ENCODE measurements at regions not wholly inside any gene's neighbourhood (a gene's known extent, or its start where the extent isn't known, plus 50 kb on each side); places are given as distances from the start of the nearest gene placed in this dataset.
"Not testable (repeated sequence)": the region's sequence is repeated elsewhere in the genome, so short reads cannot be mapped to it uniquely, and the experiment has no call there.

DNA sequence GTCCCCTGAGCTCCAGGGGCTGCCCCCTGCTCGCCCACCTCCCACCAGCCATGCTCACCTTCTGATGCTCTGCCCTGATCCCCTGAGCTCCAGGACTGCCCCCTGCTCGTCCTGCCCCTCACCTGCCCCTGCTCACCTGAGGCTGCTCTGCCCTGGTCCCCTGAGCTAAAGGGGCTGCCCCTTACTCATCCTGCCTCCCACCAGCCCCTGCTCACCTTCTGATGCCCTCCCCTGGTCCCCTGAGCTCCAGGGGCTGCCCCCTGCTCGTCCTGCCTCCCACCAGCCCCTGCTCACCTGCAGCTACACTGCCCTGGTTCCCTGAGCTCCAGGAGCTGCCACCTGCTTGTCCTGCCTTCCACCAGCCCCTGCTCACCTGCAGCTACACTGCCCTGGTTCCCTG is 247.2 kb downstream of the TMEM121 start:
- DNase-seq (ENCODE audit: low spot score): no peak

DNA sequence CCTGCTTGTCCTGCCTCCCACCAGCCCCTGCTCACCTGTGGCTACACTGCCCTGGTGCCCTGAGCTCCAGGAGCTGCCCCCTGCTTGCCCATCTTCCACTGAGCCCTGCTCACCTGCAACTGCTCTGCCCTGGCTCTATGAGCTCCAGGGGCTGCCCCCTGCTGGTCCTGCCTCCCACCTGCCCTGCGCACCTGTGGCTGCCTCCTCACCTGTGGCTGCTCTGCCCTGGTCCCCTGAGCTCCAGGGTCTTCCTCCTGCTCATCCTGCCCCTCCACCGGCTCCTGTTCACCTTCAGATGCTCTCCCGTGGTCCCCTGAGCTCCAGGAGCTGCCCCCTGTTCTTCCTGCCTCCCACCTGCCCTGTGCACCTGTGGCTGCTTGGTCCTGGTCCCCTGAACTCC is 247.6 kb downstream of the TMEM121 start:
- DNase-seq (ENCODE audit: low spot score): no peak

DNA sequence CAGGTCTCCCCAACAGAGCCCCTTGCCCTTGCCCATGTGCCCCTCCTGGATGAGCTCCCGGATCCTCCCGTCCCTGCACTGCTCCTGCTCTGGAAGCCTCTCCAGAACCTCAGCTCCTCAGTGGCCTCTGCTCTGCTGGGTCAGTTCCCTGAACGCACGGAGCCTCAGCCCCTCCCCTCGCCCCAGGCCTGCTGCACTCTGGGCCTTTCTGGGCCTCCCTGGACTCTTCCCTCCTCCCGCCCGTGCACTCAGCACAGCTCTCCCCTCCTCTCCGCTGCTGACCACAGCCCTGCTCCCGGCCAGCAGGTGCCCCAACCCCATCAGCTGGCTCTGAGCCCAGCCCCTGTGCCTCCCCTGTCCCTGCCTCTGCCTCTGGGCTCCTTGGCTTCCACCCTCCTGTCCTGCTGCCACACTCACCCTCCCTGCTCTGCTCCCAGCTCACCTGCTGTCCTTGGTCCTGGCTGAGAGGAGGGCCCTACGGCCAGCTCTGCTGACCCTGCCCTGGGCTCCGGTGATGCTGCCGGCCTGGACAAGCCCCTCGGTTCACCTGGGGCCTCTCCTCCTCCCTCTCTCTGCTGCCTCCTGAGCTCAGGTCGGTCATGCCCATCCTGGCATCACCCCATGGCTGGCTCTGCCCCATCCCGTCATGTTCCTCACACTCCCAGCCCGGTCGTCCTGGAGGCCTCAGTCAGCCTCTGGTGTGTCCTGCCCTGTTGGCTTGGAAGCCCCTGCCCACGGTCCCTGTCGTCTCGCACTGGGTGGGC is 248.4 kb downstream of the TMEM121 start:
- DNase-seq (ENCODE audit: low spot score): not testable (repeated sequence)

DNA sequence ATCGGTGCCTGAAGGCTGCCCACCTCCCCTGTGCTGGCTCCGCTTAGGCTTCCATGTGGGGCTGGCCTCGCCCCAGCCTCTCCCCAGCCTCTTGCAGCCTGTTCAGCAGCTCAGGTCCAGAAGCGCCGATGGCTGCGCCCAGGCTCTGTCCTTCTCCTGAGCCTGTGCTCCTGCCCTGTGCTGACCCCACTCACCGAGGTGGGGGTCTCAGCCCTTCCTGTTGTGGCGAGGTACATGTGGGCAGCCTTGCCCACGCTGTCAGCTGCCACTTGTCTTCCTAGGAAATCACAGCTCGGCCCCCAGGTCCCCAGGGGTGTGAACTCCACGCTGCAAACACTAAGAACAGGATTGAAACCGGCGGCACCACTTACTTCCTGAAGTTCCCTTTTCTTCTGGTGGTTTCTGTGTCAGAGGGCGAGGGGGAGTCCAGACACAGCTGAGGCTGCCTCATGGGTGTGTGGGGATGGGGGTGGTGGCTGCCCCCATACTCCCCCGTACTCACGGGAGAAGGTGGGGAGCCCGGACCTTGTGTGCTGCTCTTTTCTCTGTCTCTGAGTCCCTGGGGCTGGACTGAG is 249.1 kb downstream of the TMEM121 start:
- not testable (repeated sequence) for DNase-seq (ENCODE audit: low spot score)

DNA sequence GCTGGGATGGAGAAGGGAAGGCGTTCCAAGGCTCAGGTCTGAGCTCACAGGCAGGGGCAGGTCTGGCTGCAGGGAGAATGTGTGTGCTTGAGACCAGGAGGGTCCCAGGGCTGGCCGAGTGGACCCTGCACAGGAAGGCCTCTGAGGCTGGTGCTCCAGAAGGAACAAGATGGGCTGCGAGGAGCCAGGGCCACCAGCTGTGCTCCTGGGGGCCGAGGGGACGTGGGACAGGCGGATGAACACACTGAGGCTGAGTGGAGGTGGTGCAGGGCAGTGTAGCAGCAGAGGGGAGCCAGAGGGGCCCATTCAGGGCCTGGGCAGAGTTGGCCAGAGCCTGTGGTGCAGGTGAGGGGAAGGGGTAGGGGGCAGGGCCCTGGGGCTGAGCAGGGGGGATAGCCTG is 249.7 kb downstream of the TMEM121 start:
- not testable (repeated sequence) for DNase-seq (ENCODE audit: low spot score)

DNA sequence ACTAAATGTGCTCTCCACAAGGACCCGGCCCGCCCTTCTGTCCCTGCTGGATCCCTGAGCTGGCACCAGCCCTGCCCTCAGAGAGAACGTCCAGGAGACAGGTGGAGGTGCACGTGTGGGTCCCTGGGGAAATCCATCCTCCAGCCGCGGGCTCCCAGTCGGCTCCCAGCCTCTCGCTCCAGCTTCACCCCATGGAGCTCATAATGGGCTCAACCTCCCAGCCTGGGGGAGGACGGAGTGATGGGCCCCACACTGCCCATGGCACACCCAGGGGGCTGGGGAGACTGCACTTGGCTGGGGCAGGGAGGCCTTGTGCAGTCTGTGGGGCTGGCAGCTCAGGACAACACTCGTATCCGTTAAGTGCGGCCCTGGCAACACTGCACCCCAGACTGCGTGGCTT is 250.5 kb downstream of the TMEM121 start:
- DNase-seq (ENCODE audit: low spot score): no peak

DNA sequence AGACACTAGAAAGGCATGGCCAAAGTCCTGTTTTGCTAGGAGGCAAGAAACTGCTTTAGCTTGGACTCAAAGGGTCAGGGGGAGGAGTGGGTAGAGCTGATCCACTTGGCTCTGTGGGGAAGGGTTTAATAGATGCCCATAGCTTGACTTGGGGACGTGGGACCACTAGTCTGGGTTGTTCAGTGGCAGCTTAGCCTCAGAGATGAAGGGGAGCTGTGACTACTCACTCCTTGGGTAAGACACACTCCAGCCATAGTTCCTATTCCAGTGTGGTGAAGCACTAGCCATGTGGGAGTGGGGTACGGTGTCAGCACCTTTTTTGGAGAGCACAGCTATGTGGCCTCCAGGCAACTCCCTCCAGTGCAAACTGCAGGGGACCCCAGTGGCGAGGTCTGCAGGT is 257.3 kb downstream of the TMEM121 start:
- no peak for DNase-seq (ENCODE audit: low spot score)

DNA sequence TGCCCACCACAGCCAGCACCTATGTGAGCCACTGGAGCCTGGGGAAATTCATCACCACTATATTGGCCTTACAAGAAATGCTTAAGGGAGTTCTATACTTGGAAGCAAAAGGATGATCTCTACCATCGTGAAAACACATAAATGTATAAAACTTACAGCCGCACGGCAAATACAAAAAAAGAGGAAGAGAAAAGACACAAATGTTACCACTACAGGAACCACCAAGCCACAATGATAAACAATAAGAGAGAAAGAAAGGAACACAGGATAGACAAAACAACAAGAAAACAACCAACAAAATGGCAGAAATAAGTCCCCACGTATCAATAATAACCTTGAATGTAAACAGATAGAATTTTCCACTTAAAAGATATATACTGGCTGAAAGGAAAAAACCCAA is 267.5 kb downstream of the TMEM121 start:
- no peak for DNase-seq (ENCODE audit: low spot score)

DNA sequence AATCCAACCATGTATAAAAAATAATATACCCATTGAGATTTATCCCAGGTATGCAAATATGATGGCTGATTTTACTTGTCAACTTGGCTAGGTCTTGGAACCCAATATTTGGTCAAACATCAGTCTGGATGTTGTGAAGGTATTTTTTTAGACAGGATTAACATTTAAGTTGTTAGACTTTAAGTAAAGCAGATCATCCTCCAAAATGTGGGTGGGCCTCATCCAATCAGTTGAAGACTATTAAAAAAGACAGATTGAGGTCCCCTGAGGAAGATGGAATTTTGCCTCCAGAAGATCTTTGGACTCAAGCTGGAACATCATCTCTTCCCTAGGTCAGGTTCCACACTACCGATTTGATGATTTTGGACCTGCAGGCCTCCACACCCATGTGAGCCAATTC is 271.2 kb downstream of the TMEM121 start:
- DNase-seq (ENCODE audit: low spot score): no peak

DNA sequence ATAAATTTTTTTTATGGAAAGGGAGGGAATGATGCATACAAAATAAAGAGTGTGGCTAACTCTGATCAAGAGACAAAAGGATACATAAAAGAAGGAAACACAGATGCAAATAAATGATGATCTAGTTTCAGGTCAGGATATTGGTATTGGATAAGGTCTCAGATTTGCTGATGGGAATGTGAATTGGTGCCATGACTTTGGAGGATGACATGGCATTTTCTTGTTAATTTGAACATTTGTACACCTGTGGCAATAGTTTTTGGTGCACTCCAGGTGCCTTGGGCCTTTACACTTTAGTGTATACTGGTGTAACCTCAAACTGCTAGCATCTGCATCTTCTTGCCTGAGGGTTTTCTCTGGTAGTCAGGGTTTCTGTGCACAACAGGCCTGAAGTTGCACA is 279.3 kb downstream of the TMEM121 start:
- no peak for DNase-seq (ENCODE audit: low spot score)

DNA sequence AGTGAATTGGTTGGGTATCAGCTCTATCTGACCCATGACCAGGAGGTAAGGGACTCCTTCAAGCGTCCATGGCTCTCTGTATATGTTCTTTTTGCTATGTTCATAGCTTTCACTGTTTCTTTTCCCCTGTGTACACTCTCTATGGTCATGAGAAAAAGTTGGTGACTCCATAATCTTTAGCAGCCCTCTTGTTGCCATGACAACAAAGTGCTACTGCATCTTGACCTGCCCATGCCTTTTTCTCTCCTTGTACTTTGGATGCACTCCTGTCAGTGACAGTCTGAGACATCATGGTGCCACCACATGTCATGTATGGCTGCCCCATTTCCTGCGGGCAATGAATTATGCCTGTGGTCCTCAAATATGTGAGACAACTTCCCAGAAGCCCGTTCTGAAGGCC is 280.2 kb downstream of the TMEM121 start:
- no peak for DNase-seq (ENCODE audit: low spot score)

DNA sequence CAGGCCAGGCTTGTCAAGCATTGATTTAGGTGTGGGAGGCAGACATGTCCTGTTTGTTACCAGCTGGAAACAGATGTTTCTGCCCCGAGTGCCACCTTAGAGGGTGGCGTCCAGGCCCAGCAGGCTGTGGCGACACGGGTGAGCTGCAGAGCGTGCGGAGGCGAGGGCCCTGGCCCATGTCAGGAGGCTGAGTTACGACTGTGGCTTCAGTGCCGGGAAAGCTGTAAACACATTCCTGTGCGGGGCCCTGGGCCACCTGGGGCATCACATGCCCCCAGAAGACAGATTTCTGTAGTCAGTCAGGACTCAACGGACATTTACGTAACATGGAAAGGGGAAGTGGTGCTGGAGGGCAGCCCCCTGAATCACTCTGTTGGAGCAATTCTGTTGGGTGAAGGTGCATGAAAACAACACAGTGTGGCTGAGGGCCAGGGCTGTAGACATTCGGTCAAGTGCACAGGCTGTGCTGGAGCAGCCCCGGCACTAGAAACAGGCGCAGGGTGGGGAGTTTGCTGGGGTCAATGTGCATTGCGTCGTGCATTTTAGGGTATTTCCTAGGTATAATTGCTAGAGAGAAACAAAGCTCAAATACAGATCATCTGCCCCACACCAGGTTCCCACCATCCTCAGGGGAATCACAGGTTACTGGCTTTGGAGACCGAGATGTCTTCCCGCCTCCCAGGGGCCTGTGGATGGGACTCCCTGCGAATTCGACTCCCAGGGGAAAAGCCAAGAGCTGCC is 291.8 kb downstream of the TMEM121 start:
- no peak for DNase-seq (ENCODE audit: low spot score)

DNA sequence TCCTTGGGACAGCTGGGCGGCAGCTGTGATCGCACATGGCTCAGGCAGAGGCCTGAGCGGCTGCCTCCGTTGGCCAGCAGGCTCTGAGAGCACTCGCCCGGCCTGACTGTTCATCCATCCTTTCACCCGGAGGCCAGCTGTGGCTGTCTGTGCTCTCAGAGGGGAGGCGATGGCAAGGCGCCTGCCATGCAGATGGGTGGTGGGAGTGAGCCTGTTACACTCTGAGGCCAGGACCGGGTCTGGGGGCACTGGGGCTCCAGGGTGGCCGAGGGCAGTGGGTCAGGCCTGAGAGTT is 292.3 kb downstream of the TMEM121 start:
- DNase-seq (ENCODE audit: low spot score): no peak

DNA sequence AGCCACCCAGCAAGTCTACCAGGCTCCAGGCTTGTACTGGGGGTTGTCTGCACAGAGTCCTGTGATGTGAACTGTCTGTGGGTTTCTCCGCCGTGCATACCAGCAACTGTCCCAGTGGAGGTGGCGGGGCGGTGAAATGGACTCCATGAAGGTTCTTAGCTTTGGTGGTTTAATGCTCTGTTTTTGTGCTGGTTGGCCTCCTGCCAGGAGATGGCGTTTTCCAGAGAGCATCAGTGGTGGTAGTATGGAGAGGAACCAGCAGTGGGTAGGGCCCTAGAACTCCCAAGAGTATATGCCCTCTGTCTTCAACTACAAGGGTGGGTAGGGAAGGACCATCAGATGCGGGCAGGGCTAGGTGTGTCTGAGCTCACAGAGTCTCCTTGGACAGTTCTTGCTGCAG is 303.8 kb downstream of the TMEM121 start:
- DNase-seq (ENCODE audit: low spot score): no peak

DNA sequence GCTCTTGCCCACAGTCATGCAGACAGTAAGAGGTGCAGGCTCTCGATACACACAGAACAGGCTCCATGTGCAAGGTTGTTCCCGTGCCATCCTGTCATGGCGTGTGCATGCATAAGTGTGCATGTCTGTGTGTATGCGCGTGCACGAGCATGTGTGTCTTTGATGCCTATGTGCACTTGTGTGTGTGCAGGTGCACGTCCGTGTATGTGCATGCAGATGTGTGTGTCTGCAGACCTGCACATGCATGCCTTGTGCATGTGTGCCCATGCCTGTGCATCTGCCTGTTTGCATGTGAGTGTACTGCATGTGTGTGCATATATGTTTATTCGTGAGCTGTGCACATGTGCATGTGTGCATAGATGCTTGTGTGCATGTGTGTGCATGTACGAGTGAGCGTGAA is 309.8 kb downstream of the TMEM121 start:
- no peak for DNase-seq (ENCODE audit: low spot score)

DNA sequence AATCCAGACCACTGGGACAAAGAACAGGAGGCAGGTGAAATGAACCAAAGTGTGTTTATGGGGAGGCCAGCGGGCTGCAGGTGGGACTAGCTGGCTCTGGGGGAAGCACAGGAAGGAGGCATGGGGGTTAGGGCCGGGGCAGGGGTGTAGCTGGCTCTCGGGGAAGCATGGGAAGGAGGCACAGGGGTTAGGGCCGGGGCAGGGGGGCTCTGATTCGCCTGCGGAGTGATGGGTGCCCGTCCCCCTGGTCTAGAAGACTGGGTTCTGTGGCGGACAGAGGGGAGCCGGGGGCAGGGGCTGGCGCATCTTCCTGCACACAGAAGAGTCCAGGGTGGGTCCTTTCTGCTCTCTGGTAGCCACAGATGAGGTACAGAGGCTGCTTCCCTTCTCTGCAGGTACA is 310.3 kb downstream of the TMEM121 start:
- no peak for DNase-seq (ENCODE audit: low spot score)

DNA sequence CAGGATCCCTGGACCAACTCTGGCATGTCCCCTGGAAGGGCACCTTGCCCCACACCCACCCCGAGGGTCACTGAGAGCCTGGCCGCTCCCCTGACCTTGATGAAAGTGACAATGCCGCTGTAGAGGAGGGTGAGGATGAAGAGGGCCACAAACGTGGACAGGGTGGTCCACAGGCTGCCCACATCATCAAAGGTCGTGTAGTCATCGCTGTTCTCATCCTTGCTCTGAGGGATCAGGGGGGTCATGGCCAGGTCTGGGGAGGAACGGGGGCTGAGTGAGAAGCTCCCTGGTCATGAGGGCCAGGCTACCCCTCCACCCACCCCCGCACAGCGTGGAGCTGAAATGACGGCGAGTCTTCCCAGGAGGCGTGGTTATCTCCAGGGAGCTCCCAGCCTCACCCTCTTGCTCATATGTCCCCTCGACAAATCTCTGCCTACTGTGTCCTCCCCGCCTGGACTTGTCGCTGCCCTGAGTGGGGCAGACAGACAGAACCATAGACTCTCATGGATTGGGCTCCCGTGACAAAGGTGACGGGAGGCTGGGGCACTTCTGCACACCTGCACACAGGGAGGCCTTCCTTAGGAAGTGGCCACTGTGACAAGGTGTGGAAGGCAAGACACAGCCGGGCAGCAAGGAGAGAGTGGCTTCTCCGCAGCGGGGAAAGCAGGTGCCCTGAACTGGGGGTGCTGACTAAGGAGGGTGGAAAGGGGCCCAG is 311.1 kb downstream of the TMEM121 start:
- no peak for DNase-seq (ENCODE audit: low spot score)

DNA sequence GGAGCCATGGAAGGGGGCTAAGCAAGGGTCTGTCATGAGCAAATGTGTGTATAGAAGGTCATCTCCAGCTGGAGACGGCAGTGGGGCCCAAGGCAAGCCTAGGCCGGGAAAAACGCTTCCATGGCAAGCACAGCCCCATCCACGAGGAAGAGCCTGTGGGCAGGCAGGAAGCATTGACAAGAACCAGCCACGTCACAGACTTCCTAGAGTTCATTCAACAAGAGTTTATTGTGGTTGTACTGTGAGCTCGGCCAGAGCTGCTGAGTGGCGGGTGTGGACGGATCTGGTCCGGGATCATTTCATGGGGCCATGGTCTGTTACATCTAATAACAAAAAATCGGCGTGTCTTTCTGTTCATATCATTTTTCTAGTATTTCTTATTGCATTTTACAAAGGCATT is 311.7 kb downstream of the TMEM121 start:
- no peak for DNase-seq (ENCODE audit: low spot score)

DNA sequence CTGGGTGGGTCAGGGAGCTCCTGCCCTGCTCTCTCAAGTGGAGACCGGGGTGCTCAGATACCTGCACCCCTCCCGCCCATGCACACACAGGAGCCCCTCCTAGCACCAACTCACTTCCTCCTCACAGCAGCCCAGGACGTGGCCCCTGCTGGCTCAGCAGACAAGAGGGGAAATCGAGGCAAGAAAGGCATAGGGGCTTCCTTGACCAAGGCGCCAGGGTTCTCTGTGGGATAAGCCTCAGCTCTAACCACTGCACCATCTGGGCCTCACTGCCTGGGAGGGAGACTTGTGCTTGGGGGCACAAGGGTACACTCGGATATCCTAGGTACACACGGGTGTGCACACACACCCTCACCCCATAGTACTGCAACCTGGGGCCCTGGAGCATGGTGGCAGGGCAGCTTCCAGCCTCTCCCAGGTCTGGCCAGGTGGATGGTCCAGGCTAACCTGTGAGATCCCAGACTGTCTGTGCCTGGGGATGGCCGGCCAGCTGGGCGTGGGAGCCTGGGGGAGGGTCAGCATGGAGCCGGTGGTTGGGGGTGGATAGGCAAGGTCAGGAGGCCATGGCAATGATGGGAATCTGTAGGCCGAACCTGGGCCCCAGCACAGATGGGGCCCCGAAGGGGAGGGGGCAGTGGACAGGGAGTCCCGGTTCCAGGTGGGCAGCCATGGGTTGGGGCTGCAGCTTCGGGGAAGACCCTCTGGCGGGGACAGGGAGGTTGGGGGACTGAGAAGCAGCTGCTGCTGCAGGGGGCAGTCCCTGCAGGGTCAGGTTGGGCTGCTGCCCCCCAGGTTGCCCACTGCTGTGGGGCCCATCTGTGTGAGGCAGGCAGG is 312.4 kb downstream of the TMEM121 start:
- no peak for DNase-seq (ENCODE audit: low spot score)

DNA sequence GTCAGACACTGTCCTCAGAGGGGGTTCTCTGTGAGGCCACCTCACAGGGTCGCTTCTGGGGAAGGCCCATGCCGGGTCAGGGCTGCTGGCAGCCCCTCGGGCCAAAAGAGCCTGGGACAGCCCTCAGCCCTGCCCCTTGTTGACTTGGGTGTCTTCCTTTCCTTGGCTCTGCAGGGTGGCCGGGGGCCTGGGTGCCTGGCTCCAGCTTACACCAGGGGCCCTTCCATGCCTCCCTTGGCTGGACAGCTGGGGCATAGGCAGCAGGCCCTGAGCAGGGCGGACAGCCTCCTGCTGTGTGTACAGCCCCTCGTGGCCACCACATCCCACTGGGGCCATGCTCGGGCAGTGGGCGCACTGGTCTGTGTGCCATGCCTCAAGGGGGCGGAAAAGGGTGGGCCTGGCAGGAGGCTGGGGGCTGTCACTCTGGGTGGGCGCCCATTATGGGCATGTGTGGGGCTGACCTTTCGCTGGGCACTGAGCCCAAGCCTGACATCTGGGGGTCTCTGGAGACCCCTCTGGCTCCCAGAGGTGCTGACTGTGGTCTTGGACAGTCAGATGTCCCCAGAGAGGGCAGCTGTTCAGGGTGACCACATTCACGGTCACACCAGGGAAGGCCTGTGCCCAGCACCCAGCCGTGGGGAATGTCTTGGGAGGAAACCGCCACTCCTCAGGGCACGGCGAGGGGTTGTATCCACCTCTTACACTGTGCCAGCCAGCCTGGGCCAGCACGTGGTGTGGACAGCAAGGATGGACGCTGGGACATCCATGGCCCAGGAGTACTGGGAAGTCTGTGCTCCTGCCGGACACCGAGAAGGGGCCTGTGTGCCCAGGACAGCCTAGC is 313.3 kb downstream of the TMEM121 start:
- DNase-seq (ENCODE audit: low spot score): peak; percentile 82

All from mesenteric fat pad (tissue), 1 donor.